Heart left ventricle (tissue), 16 donors: ENCODE measurements at regions not wholly inside any gene's neighbourhood (a gene's known extent, or its start where the extent isn't known, plus 50 kb on each side); places are given as distances from the start of the nearest gene placed in this dataset.

Experiments used
- ATAC-seq, 4 donors: fragments of 200-7000 bp; cut with Tn5 transposase; one replicate each; pipeline ENCODE4 v1.9.1; 2020 to 2022; ENCODE audit warnings: moderate library complexity in 4 of 4, mild to moderate bottlenecking in 3 of 4, moderate number of reproducible peaks in 1 of 4
- DNase-seq, 5 donors: peaks; one replicate each; pipeline ENCODE4 v3.0.0-alpha.2; 2020
- H3K27ac ChIP-seq, 12 donors: fragments of 200-600 bp; sonication (generic) in 4 of 12; one replicate each; pipeline versions ENCODE4 v1.5.0 to v1.8.0; 2016 to 2022; ENCODE audit warnings: mild to moderate bottlenecking in 2 of 12
- H3K27me3 ChIP-seq, 9 donors: fragments of 200-600 bp; sonication (generic) in 2 of 9; one replicate each; pipeline versions ENCODE4 v1.5.1 to v1.8.0; 2016 to 2022; ENCODE audit warnings: mild to moderate bottlenecking in 3 of 9
- H3K36me3 ChIP-seq, 9 donors: fragments of 200-600 bp; sonication (generic) in 2 of 9; one replicate each; pipeline versions ENCODE4 v1.5.0 to v1.8.0; 2018 to 2022; ENCODE audit warnings: mild to moderate bottlenecking in 2 of 9
- H3K4me1 ChIP-seq, 12 donors: fragments of 200-600 bp; sonication (generic) in 4 of 12; one replicate each; pipeline versions ENCODE4 v1.5.0 to v1.8.0; 2016 to 2022; ENCODE audit warnings: mild to moderate bottlenecking in 3 of 12
- H3K4me3 ChIP-seq, 12 donors: fragments of 200-600 bp; sonication (generic) in 4 of 12; one replicate each; pipeline versions ENCODE4 v1.5.0 to v1.8.0; 2017 to 2022; ENCODE audit warnings: mild to moderate bottlenecking in 9 of 12, moderate library complexity in 4 of 12
- H3K9me3 ChIP-seq, 12 donors: fragments of 200-600 bp; sonication (generic) in 4 of 12; one replicate each; pipeline versions ENCODE4 v1.5.0 to v1.8.0; 2016 to 2022; ENCODE audit warnings: mild to moderate bottlenecking in 1 of 12
- CTCF ChIP-seq, 12 donors: fragments of 200-600 bp; sonication (generic) in 4 of 12; IDR thresholded peaks; one replicate each; pipeline versions ENCODE4 v1.5.0 to v1.8.0; 2018 to 2022; ENCODE audit warnings: antibody characterized with exemption in 12 of 12, mild to moderate bottlenecking in 5 of 12
- POLR2A ChIP-seq, 2 donors: fragments of 450-650 bp; IDR thresholded peaks; one replicate each; pipeline ENCODE4 v1.6.1; 2017; ENCODE audit warnings: antibody characterized with exemption in 2 of 2, mild to moderate bottlenecking in 2 of 2, moderate library complexity in 2 of 2
- WGBS, 4 donors: extraction: QIAGEN DNeasy Blood & Tissue Kit in 2 of 4; methylation state at CpG; one replicate each; pipeline versions ENCODE4 v1.1.5 to v1.1.7; 2013 to 2018; 5-methylcytosine and 5-hydroxymethylcytosine counted together
- intact Hi-C, 10 donors: fragments of 100-400 bp; cut with DNase I; formaldehyde crosslinking; loops; one replicate each; pipeline versions ENCODE4 v1.11.1 to v1.14.2; 2022
- donor health status: ischemic (EF 13 %, LVEDD 7.1; RV severe dilation, severe dysfunction).
- donor health status: healthy with polysubstance abuse.
- donor health status: DM: no; HTN: yes; CAD: no.
- donor health status: DM: no; HTN: no; CAD: no.
- donor health status: ischemic (EF 25% LVEDD 6.9; RV normal size, moderate dysfunction).
- donor health status: ischemic (EF 25% LVEDD 5.7; RV mildly dilated, moderate dysfunction).
- donor health status: healthy.
- donor health status: DM: yes; HTN: yes; CAD: no.
- donor health status: ischemic (EF 35%, LVEDD 5.7; RV mildly dilated, moderate dysfunction).
- donor health status: nonischemic (EF 11% LVEDD 7.7; RV severe dilation, severe dysfunction).
- donor health status: DM: yes; HTN: yes; CAD: no.
- donor health status: PGD.
- donor health status: ischemic (EF 29% LVEDD 5.4; RV normal size, mild dysfunction).
- donor health status: nonischemic (EF 23%, LVEDD 6.1; RV moderate dilation, normal function).

GRCh38 chr15:92272106-92272505, 121.6 kb upstream of the ST8SIA2 start:
- Histone ChIP-seq H3K27me3 (no peaks in the 10 kb centered on the region), H3K4me1 (no peaks in the 10 kb centered on the region), H3K36me3 (no peaks in the 10 kb centered on the region), H3K9me3 (no peaks in the 10 kb centered on the region), H3K27ac (no peak overlapping the region), H3K4me3 (no peak overlapping the region)
- DNase-seq (no peak), ATAC-seq (no peak)
- intact Hi-C loops = no loop called here
- no peak for TF ChIP-seq CTCF (IDR thresholded peaks at IDR 0.05)
- WGBS, 4 donors = 82 to 96% (median 87%) methylated on average over 1 of the region's 1 CpG

GRCh38 chr15:92273286-92273685, 120.4 kb upstream of the ST8SIA2 start:
- intact Hi-C loops = no loop called here
- H3K36me3 ChIP-seq = no peaks in the 10 kb centered on the region
- H3K4me1 ChIP-seq = no peaks in the 10 kb centered on the region
- no peaks in the 10 kb centered on the region for H3K27me3 ChIP-seq
- H3K27ac ChIP-seq = no peak overlapping the region
- no peaks in the 10 kb centered on the region for H3K9me3 ChIP-seq
- WGBS, 4 donors = 80 to 89% (median 83%) methylated on average over 3 of the region's 3 CpGs
- H3K4me3 ChIP-seq = no peak overlapping the region
- DNase-seq (no peak), ATAC-seq (no peak)
- TF ChIP-seq CTCF (IDR thresholded peaks at IDR 0.05) = no peak
- TF ChIP-seq POLR2A (IDR thresholded peaks at IDR 0.05) = no peak

GRCh38 chr15:92273723-92274122, 120.0 kb upstream of the ST8SIA2 start:
- no peak for TF ChIP-seq POLR2A (IDR thresholded peaks at IDR 0.05)
- TF ChIP-seq CTCF (IDR thresholded peaks at IDR 0.05) = no peak
- DNase-seq (no peak), ATAC-seq (no peak)
- H3K27me3 ChIP-seq = no peaks in the 10 kb centered on the region
- no peaks in the 10 kb centered on the region for H3K36me3 ChIP-seq
- H3K4me3 ChIP-seq = no peak overlapping the region
- intact Hi-C loops = no loop called here
- no peaks in the 10 kb centered on the region for H3K9me3 ChIP-seq
- no peaks in the 10 kb centered on the region for H3K4me1 ChIP-seq
- WGBS, 4 donors = 44 to 59% (median 50%) methylated on average over 6 of the region's 6 CpGs
- H3K27ac ChIP-seq = no peak overlapping the region

- H3K27ac ChIP-seq = no peak overlapping the region
- ATAC-seq = peak in 3 of 4 donors; percentile 57 to 77 (median 58)
- H3K4me3 ChIP-seq = no peak overlapping the region
- H3K36me3 ChIP-seq = no peaks in the 10 kb centered on the region
- TF ChIP-seq CTCF (IDR thresholded peaks at IDR 0.05) (peak; percentile 13 to 51 (median 36)), POLR2A (IDR thresholded peaks at IDR 0.05) (no peak)
- DNase-seq = peak in 1 of 5 donors; percentile 19
- no peaks in the 10 kb centered on the region for H3K27me3 ChIP-seq
- WGBS, 4 donors = 0 to 100% (median 58%) methylated on average over 1 of the region's 1 CpG
- H3K9me3 ChIP-seq = no peaks in the 10 kb centered on the region
- no peaks in the 10 kb centered on the region for H3K4me1 ChIP-seq
- intact Hi-C loops = loop anchor here in 8 of 10 donors (1.0 to 5.0 kb wide), 4 partner anchors 105 to 115 kb away; partner anchors contain the start of gene ST8SIA2 (in 1 of the 8)
Measured at GRCh38 chr15:92277776-92278175, 115.9 kb upstream of the ST8SIA2 start.
